HepG2 (cell line): ENCODE measurements at regions not wholly inside any gene's neighbourhood (a gene's known extent, or its start where the extent isn't known, plus 50 kb on each side); places are given as distances from the start of the nearest gene placed in this dataset.

Experiments
- ATAC-seq: fragments of 200-7000 bp; cut with Tn5 transposase; 3 replicates; pipeline ENCODE4 v1.9.1; 2020; ENCODE audit warnings: mild to moderate bottlenecking, moderate library complexity
- BruUV-seq: library from RNA; stranded (reverse); fragments of 400-500 nt; replicated peaks from 2 replicates; lab custom pipeline; 2021; lab: Mats Ljungman, UMichigan
- CTCF ChIA-PET: fragments of 300-600 bp; formaldehyde crosslinking; extraction: SDS; loops from one replicate; lab custom pipeline; 2021; ENCODE audit warnings: low total read pairs, inconsistent platforms, low intra/inter-chr PET ratio; lab: Yijun Ruan, JAX
- POLR2A ChIA-PET: fragments of 350-600 bp; sonication (Branson Sonifier 250); formaldehyde crosslinking; loops from one replicate; lab custom pipeline; 2020; ENCODE audit warnings: antibody characterized with exemption, inconsistent platforms; lab: Yijun Ruan, JAX
- DNase-seq: peaks from one replicate; pipeline ENCODE4 v3.0.0-alpha.2; 2015; ENCODE audit warnings: low spot score
- FAIRE-seq: peaks from 3 replicates; lab custom pipeline; 2011; peaks lifted over from hg19 to GRCh38; lab: Jason Lieb, UNC
- H2AFZ ChIP-seq: one replicate; pipeline ENCODE4 v1.6.1; 2011; ENCODE audit warnings: low read length, inconsistent platforms
- H3K27ac ChIP-seq: fragments of 300-600 bp; 3 replicates; pipeline ENCODE4 v1.8.0; 2011; ENCODE audit warnings: mixed run types, mild to moderate bottlenecking, mixed read lengths, low read length, inconsistent platforms; ENCODE audit not compliant: insufficient read depth; ENCODE audit errors: extremely low read length
- H3K27me3 ChIP-seq, 2 experiments: fragments of 200-600 bp in 1 of 2; 2 replicates in 1 of 2; 3 replicates in 1 of 2; pipeline versions ENCODE4 v1.6.0 to v1.8.0; 2011; ENCODE audit warnings: low read length in 2 of 2, mild to moderate bottlenecking in 2 of 2, moderate library complexity in 2 of 2, inconsistent platforms in 1 of 2; ENCODE audit not compliant: insufficient read depth in 2 of 2, control insufficient read depth in 1 of 2
- H3K36me3 ChIP-seq, 2 experiments: fragments of 200-600 bp in 1 of 2; replicated peaks in 1 of 2; 2 replicates in 1 of 2; 3 replicates in 1 of 2; pipeline versions ENCODE4 v1.5.1 to v1.8.0; 2011; ENCODE audit warnings: low read length in 2 of 2, inconsistent platforms in 1 of 2; ENCODE audit not compliant: insufficient read depth in 2 of 2, control insufficient read depth in 1 of 2
- H3K4me1 ChIP-seq: 2 replicates; pipeline ENCODE4 v1.5.1; 2012; ENCODE audit warnings: low read length, inconsistent platforms; ENCODE audit not compliant: insufficient read depth
- H3K4me2 ChIP-seq: 2 replicates; pipeline ENCODE4 v1.6.0; 2011; ENCODE audit warnings: low read depth, low read length, inconsistent platforms
- H3K4me3 ChIP-seq, 3 experiments: fragments of 200-600 bp in 1 of 3; sonication (generic), shearing (Covaris generic) in 1 of 3; replicated peaks in 1 of 3; 2 replicates each; pipeline ENCODE4 v1.5.1; 2011 to 2016; ENCODE audit warnings: low read length in 3 of 3, inconsistent platforms in 2 of 3, low read depth in 2 of 3, mild to moderate bottlenecking in 2 of 3, control low read depth in 1 of 3, mixed read lengths in 1 of 3; ENCODE audit not compliant: insufficient read depth in 1 of 3
- H3K79me2 ChIP-seq: one replicate; pipeline ENCODE4 v1.6.1; 2011; ENCODE audit warnings: low read length, inconsistent platforms; ENCODE audit not compliant: insufficient read depth
- H3K9ac ChIP-seq: 2 replicates; pipeline ENCODE4 v1.6.0; 2011; ENCODE audit warnings: mild to moderate bottlenecking, low read depth, low read length, inconsistent platforms; ENCODE audit not compliant: insufficient read depth
- H3K9me3 ChIP-seq: 2 replicates; pipeline ENCODE4 v1.5.1; 2012; ENCODE audit warnings: mild to moderate bottlenecking, low read length
- H4K20me1 ChIP-seq: 2 replicates; pipeline ENCODE4 v1.6.0; 2011; ENCODE audit warnings: inconsistent platforms, mild to moderate bottlenecking, low read length, moderate library complexity; ENCODE audit not compliant: insufficient read depth
- CHD4 ChIP-seq: fragments of 200-600 bp; sonication (generic); IDR thresholded peaks from 2 replicates; pipeline ENCODE4 v1.7.0; 2017; ENCODE audit warnings: mild to moderate bottlenecking, low read length, borderline replicate concordance
- FOXJ3 ChIP-seq: sonication (generic); formaldehyde crosslinking; IDR thresholded peaks from 2 replicates; pipeline ENCODE4 v1.4.0; 2020; ENCODE audit warnings: missing genetic modification reagents, mild to moderate bottlenecking, borderline replicate concordance
- IKZF1 ChIP-seq: fragments of 450-650 bp; IDR thresholded peaks from 2 replicates; pipeline ENCODE4 v1.7.1; 2016
- KDM6A ChIP-seq: IDR thresholded peaks from 2 replicates; pipeline ENCODE4 v1.6.1; 2016; ENCODE audit warnings: low read depth
- KLF16 ChIP-seq, 2 experiments: sonication (generic) in 1 of 2; formaldehyde crosslinking in 1 of 2; IDR thresholded peaks; 2 replicates each; pipeline versions ENCODE4 v1.6.1 to v1.8.0; 2016 to 2023; ENCODE audit warnings: missing genetic modification reagents in 2 of 2, missing compliant biosample characterization in 1 of 2
- RXRB ChIP-seq: IDR thresholded peaks from 2 replicates; pipeline ENCODE4 v1.6.1; 2016; ENCODE audit warnings: borderline replicate concordance, missing genetic modification reagents, missing compliant biosample characterization
- U2AF1 ChIP-seq: fragments of 200-400 bp; formaldehyde crosslinking; optimal IDR thresholded peaks from 2 replicates; pipeline ENCODE3; 2017; ENCODE audit warnings: mild to moderate bottlenecking, low read depth, low read length
- ZBTB21 ChIP-seq: sonication (generic); formaldehyde crosslinking; IDR thresholded peaks from 2 replicates; pipeline ENCODE4 v1.4.0; 2020; ENCODE audit warnings: missing genetic modification reagents
- ZBTB33 ChIP-seq: sonication (generic); formaldehyde crosslinking; IDR thresholded peaks from 2 replicates; pipeline ENCODE4 v1.4.0; 2020; ENCODE audit warnings: missing genetic modification reagents
- ZNF674 ChIP-seq: sonication (generic); formaldehyde crosslinking; IDR thresholded peaks from 2 replicates; pipeline ENCODE4 v1.5.0; 2020; ENCODE audit warnings: low read depth, mild to moderate bottlenecking, missing genetic modification reagents
- WGBS: methylation state at CpG from one replicate; pipeline ENCODE4 v1.1.6; 2017; ENCODE audit warnings: low lambda C conversion rate; 5-methylcytosine and 5-hydroxymethylcytosine counted together
- in situ Hi-C: cut with HindIII; loops from 2 replicates; pipeline ENCODE4 v1.10.0; 2017; ENCODE audit warnings: low pct_unique_long_range_greater_than_20kb; ENCODE audit not compliant: extremely low pct_ligation_motif_present
- intact Hi-C: fragments of 100-400 bp; cut with micrococcal nuclease; formaldehyde crosslinking; loops from one replicate; pipeline ENCODE4 v1.10.0; 2022; ENCODE audit not compliant: unreplicated experiment
- TF ChIP-seq, protein P1 (sequence below), 2 experiments: sonication (generic) in 1 of 2; formaldehyde crosslinking in 1 of 2; IDR thresholded peaks; 2 replicates each; pipeline versions ENCODE4 v1.4.0 to v1.6.1; 2016 to 2020; ENCODE audit warnings: borderline replicate concordance in 1 of 2, low read depth in 1 of 2, mild to moderate bottlenecking in 1 of 2, missing genetic modification reagents in 1 of 2

GRCh38 chr2:237154884-237155851 lies 69.5 kb downstream of the COPS8 start:
- no peaks in the 10 kb centered on the region for H3K79me2 ChIP-seq
- H3K9ac ChIP-seq = no peak overlapping the region
- peaks cover 0 to 13% of the 10 kb centered on the region in 2 experiments; a peak in 1 of 5 replicates for H3K27me3 ChIP-seq
- no peak overlapping the region for H3K4me3 ChIP-seq
- 30% methylated on average over 8 of the region's 11 CpGs for WGBS
- no peak for DNase-seq
- in situ Hi-C loops (loop anchor here (5.0 to 10.0 kb wide), 3 partner anchors 170 to 417 kb away; partner anchors contain the start of gene COL6A3), intact Hi-C loops (loop anchor here (1.0 kb wide), 4 partner anchors 167 to 417 kb away; no protein-coding TSS in a partner anchor)
- no peaks in the 10 kb centered on the region for H4K20me1 ChIP-seq
- ChIA-PET CTCF (interaction anchor here (2.4 kb wide), 1 partner anchor 255 kb away, joined by 11 read pairs; no protein-coding TSS in a partner anchor), POLR2A (no interaction called here)
- H3K4me1 ChIP-seq = no peaks in the 10 kb centered on the region
- TF ChIP-seq ZBTB33 (CRISPR knock-in tag) = no peak
- TF ChIP-seq ZBTB21 (CRISPR knock-in tag) = no peak
- no peak for TF ChIP-seq IKZF1
- TF ChIP-seq KLF16 (CRISPR knock-in tag; IDR thresholded peaks at IDR 0.05) = no peak
- no peak for TF ChIP-seq KDM6A
- no peak for TF ChIP-seq RXRB (CRISPR knock-in tag)
- no peak for TF ChIP-seq CHD4
- no peak for TF ChIP-seq U2AF1
- no peak for TF ChIP-seq FOXJ3 (CRISPR knock-in tag)
- no peak for TF ChIP-seq ZNF674 (CRISPR knock-in tag)
- TF ChIP-seq, protein P1, sequence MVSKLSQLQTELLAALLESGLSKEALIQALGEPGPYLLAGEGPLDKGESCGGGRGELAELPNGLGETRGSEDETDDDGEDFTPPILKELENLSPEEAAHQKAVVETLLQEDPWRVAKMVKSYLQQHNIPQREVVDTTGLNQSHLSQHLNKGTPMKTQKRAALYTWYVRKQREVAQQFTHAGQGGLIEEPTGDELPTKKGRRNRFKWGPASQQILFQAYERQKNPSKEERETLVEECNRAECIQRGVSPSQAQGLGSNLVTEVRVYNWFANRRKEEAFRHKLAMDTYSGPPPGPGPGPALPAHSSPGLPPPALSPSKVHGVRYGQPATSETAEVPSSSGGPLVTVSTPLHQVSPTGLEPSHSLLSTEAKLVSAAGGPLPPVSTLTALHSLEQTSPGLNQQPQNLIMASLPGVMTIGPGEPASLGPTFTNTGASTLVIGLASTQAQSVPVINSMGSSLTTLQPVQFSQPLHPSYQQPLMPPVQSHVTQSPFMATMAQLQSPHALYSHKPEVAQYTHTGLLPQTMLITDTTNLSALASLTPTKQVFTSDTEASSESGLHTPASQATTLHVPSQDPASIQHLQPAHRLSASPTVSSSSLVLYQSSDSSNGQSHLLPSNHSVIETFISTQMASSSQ (IDR thresholded peaks at IDR 0.05; ENCODE audit: low read depth) = no peak
- TF ChIP-seq, protein P1 (CRISPR knock-in tag; IDR thresholded peaks at IDR 0.05; ENCODE audit: borderline replicate concordance) = no peak
- BruUV-seq = no TSS peak
- H3K36me3 ChIP-seq = no peaks in the 10 kb centered on the region
- H3K27ac ChIP-seq = no peak overlapping the region
- FAIRE-seq = no peak
- H2AFZ ChIP-seq = no peak overlapping the region
- H3K9me3 ChIP-seq = no peaks in the 10 kb centered on the region
- H3K4me2 ChIP-seq = no peak overlapping the region
- no peak for ATAC-seq
